HEK293 (cell line): ENCODE measurements at regions not wholly inside any gene's neighbourhood (a gene's known extent, or its start where the extent isn't known, plus 50 kb on each side); places are given as distances from the start of the nearest gene placed in this dataset.

Source experiments
- GLI4 ChIP-seq: fragments of 450-650 bp; formaldehyde crosslinking; IDR thresholded peaks from 2 replicates; pipeline ENCODE4 v1.5.1; 2016; ENCODE audit warnings: missing biosample characterization, missing genetic modification characterization
- MYNN ChIP-seq: fragments of 450-650 bp; formaldehyde crosslinking; IDR thresholded peaks from 2 replicates; pipeline ENCODE4 v1.5.1; 2016; ENCODE audit warnings: missing biosample characterization, missing genetic modification characterization, borderline replicate concordance
- SCRT2 ChIP-seq: fragments of 450-650 bp; formaldehyde crosslinking; IDR thresholded peaks from 2 replicates; pipeline ENCODE4 v1.5.1; 2016; ENCODE audit warnings: missing biosample characterization, missing genetic modification characterization
- SP3 ChIP-seq: fragments of 450-650 bp; formaldehyde crosslinking; IDR thresholded peaks from 2 replicates; pipeline ENCODE4 v1.5.1; 2016; ENCODE audit warnings: missing biosample characterization, missing genetic modification characterization
- TRIM28 ChIP-seq: IDR thresholded peaks from 2 replicates; pipeline ENCODE4 v1.6.1; 2011; ENCODE audit warnings: low read length, control low read depth, borderline replicate concordance
- YY1 ChIP-seq: fragments of 450-650 bp; formaldehyde crosslinking; IDR thresholded peaks from 2 replicates; pipeline ENCODE4 v1.5.1; 2018; ENCODE audit warnings: missing biosample characterization, missing genetic modification characterization
- ZNF2 ChIP-seq: fragments of 450-650 bp; formaldehyde crosslinking; IDR thresholded peaks from 2 replicates; pipeline ENCODE4 v1.5.1; 2016; ENCODE audit warnings: missing biosample characterization, missing genetic modification characterization
- ZNF423 ChIP-seq: fragments of 450-650 bp; formaldehyde crosslinking; IDR thresholded peaks from 2 replicates; pipeline ENCODE4 v1.5.1; 2016; ENCODE audit warnings: missing biosample characterization, missing genetic modification characterization
- ZNF76 ChIP-seq: fragments of 450-650 bp; formaldehyde crosslinking; IDR thresholded peaks from 2 replicates; pipeline ENCODE4; 2016; ENCODE audit warnings: low read depth, missing biosample characterization, missing genetic modification characterization, borderline replicate concordance
- TF ChIP-seq, protein P1 (sequence below): fragments of 450-650 bp; formaldehyde crosslinking; IDR thresholded peaks from 2 replicates; pipeline ENCODE4 v1.5.1; 2016; ENCODE audit warnings: missing biosample characterization, missing genetic modification characterization
- TF ChIP-seq, protein P2 (sequence below): fragments of 450-650 bp; formaldehyde crosslinking; IDR thresholded peaks from 2 replicates; pipeline ENCODE4 v1.5.0; 2017; ENCODE audit warnings: missing biosample characterization, missing genetic modification characterization, borderline replicate concordance
- TF ChIP-seq, protein P3 (sequence below): fragments of 450-650 bp; formaldehyde crosslinking; IDR thresholded peaks from 2 replicates; pipeline ENCODE4 v1.5.1; 2016; ENCODE audit warnings: missing biosample characterization, missing genetic modification characterization
- TF ChIP-seq, protein P4 (sequence below): fragments of 450-650 bp; formaldehyde crosslinking; optimal IDR thresholded peaks from 2 replicates; pipeline ENCODE3; 2016; ENCODE audit warnings: missing biosample characterization, mild to moderate bottlenecking, missing genetic modification characterization
- TF ChIP-seq, protein P5 (sequence below): fragments of 450-650 bp; formaldehyde crosslinking; IDR thresholded peaks from 2 replicates; pipeline ENCODE4 v1.5.1; 2016; ENCODE audit warnings: missing biosample characterization, missing genetic modification characterization

DNA sequence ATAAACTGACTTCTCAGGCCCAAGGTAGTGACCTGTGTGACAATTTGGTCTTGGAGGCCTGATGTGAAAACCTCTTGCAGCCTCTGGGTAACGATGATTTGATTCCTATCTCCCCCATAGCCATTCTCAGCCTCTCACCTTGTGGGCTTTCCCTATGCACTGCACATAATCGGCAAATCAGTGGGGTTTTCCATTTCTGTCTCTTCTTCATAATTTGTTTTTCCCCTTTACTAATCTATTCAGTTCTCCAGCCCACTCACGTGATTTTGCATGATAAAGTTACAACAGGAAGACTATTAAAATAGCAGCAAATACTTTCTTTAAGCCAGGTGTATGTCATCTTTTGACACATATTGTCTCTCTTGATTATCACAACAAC, 893.7 kb downstream of the TFAP2A start:
- TF ChIP-seq SCRT2 (no peak), SP3 (tag by site-specific recombination) (no peak), ZNF76 (tag by site-specific recombination) (no peak), TRIM28 (no peak), ZNF2 (tag by site-specific recombination) (no peak), GLI4 (no peak), YY1 (tag by site-specific recombination) (no peak), MYNN (tag by site-specific recombination) (no peak), ZNF423 (tag by site-specific recombination) (no peak)
- TF ChIP-seq, protein P1, sequence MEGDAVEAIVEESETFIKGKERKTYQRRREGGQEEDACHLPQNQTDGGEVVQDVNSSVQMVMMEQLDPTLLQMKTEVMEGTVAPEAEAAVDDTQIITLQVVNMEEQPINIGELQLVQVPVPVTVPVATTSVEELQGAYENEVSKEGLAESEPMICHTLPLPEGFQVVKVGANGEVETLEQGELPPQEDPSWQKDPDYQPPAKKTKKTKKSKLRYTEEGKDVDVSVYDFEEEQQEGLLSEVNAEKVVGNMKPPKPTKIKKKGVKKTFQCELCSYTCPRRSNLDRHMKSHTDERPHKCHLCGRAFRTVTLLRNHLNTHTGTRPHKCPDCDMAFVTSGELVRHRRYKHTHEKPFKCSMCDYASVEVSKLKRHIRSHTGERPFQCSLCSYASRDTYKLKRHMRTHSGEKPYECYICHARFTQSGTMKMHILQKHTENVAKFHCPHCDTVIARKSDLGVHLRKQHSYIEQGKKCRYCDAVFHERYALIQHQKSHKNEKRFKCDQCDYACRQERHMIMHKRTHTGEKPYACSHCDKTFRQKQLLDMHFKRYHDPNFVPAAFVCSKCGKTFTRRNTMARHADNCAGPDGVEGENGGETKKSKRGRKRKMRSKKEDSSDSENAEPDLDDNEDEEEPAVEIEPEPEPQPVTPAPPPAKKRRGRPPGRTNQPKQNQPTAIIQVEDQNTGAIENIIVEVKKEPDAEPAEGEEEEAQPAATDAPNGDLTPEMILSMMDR (tag by site-specific recombination), result no peak
- TF ChIP-seq, protein P2, sequence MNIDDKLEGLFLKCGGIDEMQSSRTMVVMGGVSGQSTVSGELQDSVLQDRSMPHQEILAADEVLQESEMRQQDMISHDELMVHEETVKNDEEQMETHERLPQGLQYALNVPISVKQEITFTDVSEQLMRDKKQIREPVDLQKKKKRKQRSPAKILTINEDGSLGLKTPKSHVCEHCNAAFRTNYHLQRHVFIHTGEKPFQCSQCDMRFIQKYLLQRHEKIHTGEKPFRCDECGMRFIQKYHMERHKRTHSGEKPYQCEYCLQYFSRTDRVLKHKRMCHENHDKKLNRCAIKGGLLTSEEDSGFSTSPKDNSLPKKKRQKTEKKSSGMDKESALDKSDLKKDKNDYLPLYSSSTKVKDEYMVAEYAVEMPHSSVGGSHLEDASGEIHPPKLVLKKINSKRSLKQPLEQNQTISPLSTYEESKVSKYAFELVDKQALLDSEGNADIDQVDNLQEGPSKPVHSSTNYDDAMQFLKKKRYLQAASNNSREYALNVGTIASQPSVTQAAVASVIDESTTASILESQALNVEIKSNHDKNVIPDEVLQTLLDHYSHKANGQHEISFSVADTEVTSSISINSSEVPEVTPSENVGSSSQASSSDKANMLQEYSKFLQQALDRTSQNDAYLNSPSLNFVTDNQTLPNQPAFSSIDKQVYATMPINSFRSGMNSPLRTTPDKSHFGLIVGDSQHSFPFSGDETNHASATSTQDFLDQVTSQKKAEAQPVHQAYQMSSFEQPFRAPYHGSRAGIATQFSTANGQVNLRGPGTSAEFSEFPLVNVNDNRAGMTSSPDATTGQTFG (tag by site-specific recombination), result no peak
- TF ChIP-seq, protein P3, sequence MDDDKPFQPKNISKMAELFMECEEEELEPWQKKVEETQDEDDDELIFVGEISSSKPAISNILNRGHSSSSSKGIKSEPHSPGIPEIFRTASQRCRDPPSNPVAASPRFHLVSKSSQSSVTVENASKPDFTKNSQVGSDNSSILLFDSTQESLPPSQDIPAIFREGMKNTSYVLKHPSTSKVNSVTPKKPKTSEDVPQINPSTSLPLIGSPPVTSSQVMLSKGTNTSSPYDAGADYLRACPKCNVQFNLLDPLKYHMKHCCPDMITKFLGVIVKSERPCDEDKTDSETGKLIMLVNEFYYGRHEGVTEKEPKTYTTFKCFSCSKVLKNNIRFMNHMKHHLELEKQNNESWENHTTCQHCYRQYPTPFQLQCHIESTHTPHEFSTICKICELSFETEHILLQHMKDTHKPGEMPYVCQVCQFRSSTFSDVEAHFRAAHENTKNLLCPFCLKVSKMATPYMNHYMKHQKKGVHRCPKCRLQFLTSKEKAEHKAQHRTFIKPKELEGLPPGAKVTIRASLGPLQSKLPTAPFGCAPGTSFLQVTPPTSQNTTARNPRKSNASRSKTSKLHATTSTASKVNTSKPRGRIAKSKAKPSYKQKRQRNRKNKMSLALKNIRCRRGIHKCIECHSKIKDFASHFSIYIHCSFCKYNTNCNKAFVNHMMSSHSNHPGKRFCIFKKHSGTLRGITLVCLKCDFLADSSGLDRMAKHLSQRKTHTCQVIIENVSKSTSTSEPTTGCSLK (tag by site-specific recombination), result no peak
- TF ChIP-seq, protein P4, sequence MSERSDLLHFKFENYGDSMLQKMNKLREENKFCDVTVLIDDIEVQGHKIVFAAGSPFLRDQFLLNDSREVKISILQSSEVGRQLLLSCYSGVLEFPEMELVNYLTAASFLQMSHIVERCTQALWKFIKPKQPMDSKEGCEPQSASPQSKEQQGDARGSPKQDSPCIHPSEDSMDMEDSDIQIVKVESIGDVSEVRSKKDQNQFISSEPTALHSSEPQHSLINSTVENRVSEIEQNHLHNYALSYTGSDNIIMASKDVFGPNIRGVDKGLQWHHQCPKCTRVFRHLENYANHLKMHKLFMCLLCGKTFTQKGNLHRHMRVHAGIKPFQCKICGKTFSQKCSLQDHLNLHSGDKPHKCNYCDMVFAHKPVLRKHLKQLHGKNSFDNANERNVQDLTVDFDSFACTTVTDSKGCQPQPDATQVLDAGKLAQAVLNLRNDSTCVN (tag by site-specific recombination), result no peak
- TF ChIP-seq, protein P5, sequence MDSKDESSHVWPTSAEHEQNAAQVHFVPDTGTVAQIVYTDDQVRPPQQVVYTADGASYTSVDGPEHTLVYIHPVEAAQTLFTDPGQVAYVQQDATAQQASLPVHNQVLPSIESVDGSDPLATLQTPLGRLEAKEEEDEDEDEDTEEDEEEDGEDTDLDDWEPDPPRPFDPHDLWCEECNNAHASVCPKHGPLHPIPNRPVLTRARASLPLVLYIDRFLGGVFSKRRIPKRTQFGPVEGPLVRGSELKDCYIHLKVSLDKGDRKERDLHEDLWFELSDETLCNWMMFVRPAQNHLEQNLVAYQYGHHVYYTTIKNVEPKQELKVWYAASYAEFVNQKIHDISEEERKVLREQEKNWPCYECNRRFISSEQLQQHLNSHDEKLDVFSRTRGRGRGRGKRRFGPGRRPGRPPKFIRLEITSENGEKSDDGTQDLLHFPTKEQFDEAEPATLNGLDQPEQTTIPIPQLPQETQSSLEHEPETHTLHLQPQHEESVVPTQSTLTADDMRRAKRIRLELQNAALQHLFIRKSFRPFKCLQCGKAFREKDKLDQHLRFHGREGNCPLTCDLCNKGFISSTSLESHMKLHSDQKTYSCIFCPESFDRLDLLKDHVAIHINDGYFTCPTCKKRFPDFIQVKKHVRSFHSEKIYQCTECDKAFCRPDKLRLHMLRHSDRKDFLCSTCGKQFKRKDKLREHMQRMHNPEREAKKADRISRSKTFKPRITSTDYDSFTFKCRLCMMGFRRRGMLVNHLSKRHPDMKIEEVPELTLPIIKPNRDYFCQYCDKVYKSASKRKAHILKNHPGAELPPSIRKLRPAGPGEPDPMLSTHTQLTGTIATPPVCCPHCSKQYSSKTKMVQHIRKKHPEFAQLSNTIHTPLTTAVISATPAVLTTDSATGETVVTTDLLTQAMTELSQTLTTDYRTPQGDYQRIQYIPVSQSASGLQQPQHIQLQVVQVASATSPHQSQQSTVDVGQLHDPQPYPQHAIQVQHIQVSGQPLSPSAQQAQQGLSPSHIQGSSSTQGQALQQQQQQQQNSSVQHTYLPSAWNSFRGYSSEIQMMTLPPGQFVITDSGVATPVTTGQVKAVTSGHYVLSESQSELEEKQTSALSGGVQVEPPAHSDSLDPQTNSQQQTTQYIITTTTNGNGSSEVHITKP (tag by site-specific recombination), result no peak
